ENCODE measurements at regions not wholly inside any gene's neighbourhood (a gene's known extent, or its start where the extent isn't known, plus 50 kb on each side); places are given as distances from the start of the nearest gene placed in this dataset.
A peak's percentile ranks its signal among the peaks of the same experiment; 100 is the strongest.

GRCh38 chr2:126831234-126832005, 67.3 kb upstream of the TEX51 start:
- H3K27ac Mint-ChIP-seq, result no peak overlapping the region
- no peaks in the 10 kb centered on the region for H3K4me1 ChIP-seq (ENCODE audit: control insufficient read depth, insufficient read depth, low read length)
- peak; percentile 56 for DNase-seq
- no peak overlapping the region for H3K4me3 Mint-ChIP-seq
- peaks cover 2% of the 10 kb centered on the region for H3K27me3 Mint-ChIP-seq (ENCODE audit: insufficient read depth)
- H3K9ac ChIP-seq (ENCODE audit: extremely low read depth, low read length, poor library complexity, severe bottlenecking), result no peak overlapping the region
- no peak overlapping the region for H3K4me3 ChIP-seq (ENCODE audit: low read length)
- no peak for TF ChIP-seq CTCF (conservative IDR thresholded peaks at IDR 0.05)
- no peaks in the 10 kb centered on the region for H3K9me3 ChIP-seq (ENCODE audit: control insufficient read depth, low read length)
- peaks cover 10% of the 10 kb centered on the region for H3K4me1 Mint-ChIP-seq
- H3K27me3 ChIP-seq (ENCODE audit: control insufficient read depth, insufficient read depth, low read length, poor library complexity, severe bottlenecking), result no peaks in the 10 kb centered on the region
- WGBS, 2 experiments (ENCODE audit: insufficient coverage in 1 of 2, insufficient read length in 1 of 2), result 82 to 91% methylated on average over 7 to 14 of the region's 14 CpGs
- H3K36me3 Mint-ChIP-seq (ENCODE audit: low read depth), result no peaks in the 10 kb centered on the region
- H3K9me3 Mint-ChIP-seq, result no peaks in the 10 kb centered on the region
- H3K27ac ChIP-seq (ENCODE audit: low read depth, low read length), result no peak overlapping the region
- no peaks in the 10 kb centered on the region for H3K36me3 ChIP-seq (ENCODE audit: control insufficient read depth, insufficient read depth, low read length)

GRCh38 chr2:126832014-126832413, 66.7 kb upstream of the TEX51 start:
- H3K4me1 ChIP-seq (ENCODE audit: control insufficient read depth, insufficient read depth, low read length), result no peaks in the 10 kb centered on the region
- no peak overlapping the region for H3K27ac Mint-ChIP-seq
- no peaks in the 10 kb centered on the region for H3K9me3 ChIP-seq (ENCODE audit: control insufficient read depth, low read length)
- H3K9ac ChIP-seq (ENCODE audit: extremely low read depth, low read length, poor library complexity, severe bottlenecking), result no peak overlapping the region
- no peak overlapping the region for H3K4me3 Mint-ChIP-seq
- H3K27ac ChIP-seq (ENCODE audit: low read depth, low read length), result no peak overlapping the region
- TF ChIP-seq CTCF (conservative IDR thresholded peaks at IDR 0.05), result no peak
- no peaks in the 10 kb centered on the region for H3K9me3 Mint-ChIP-seq
- H3K4me3 ChIP-seq (ENCODE audit: low read length), result no peak overlapping the region
- H3K27me3 Mint-ChIP-seq (ENCODE audit: insufficient read depth), result no peaks in the 10 kb centered on the region
- no peak for DNase-seq
- no peaks in the 10 kb centered on the region for H3K36me3 ChIP-seq (ENCODE audit: control insufficient read depth, insufficient read depth, low read length)
- no peaks in the 10 kb centered on the region for H3K27me3 ChIP-seq (ENCODE audit: control insufficient read depth, insufficient read depth, low read length, poor library complexity, severe bottlenecking)
- H3K36me3 Mint-ChIP-seq (ENCODE audit: low read depth), result no peaks in the 10 kb centered on the region
- H3K4me1 Mint-ChIP-seq, result peaks cover 10% of the 10 kb centered on the region

- no peak overlapping the region for H3K4me3 ChIP-seq (ENCODE audit: low read length)
- H3K36me3 ChIP-seq (ENCODE audit: control insufficient read depth, insufficient read depth, low read length), result no peaks in the 10 kb centered on the region
- 91 to 96% methylated on average over 3 to 5 of the region's 5 CpGs for WGBS, 2 experiments (ENCODE audit: insufficient coverage in 1 of 2, insufficient read length in 1 of 2)
- Mint-ChIP-seq H3K4me3 (no peak overlapping the region), H3K36me3 (ENCODE audit: low read depth) (no peaks in the 10 kb centered on the region), H3K27me3 (ENCODE audit: insufficient read depth) (no peaks in the 10 kb centered on the region), H3K4me1 (peaks cover 6% of the 10 kb centered on the region), H3K27ac (no peak overlapping the region), H3K9me3 (no peaks in the 10 kb centered on the region)
- no peaks in the 10 kb centered on the region for H3K4me1 ChIP-seq (ENCODE audit: control insufficient read depth, insufficient read depth, low read length)
- no peak for DNase-seq
- H3K9ac ChIP-seq (ENCODE audit: extremely low read depth, low read length, poor library complexity, severe bottlenecking), result no peak overlapping the region
- H3K27me3 ChIP-seq (ENCODE audit: control insufficient read depth, insufficient read depth, low read length, poor library complexity, severe bottlenecking), result no peaks in the 10 kb centered on the region
- no peak for TF ChIP-seq CTCF (conservative IDR thresholded peaks at IDR 0.05)
- no peak overlapping the region for H3K27ac ChIP-seq (ENCODE audit: low read depth, low read length)
- H3K9me3 ChIP-seq (ENCODE audit: control insufficient read depth, low read length), result no peaks in the 10 kb centered on the region
These were observed 65.9 kb upstream of the TEX51 start for GRCh38 chr2:126832757-126833156.

All from endodermal cell (in vitro differentiated cells).